Effector memory CD4-positive, alpha-beta T cell (primary cell): ENCODE measurements at regions not wholly inside any gene's neighbourhood (a gene's known extent, or its start where the extent isn't known, plus 50 kb on each side); places are given as distances from the start of the nearest gene placed in this dataset.
A peak's percentile ranks its signal among the peaks of the same experiment; 100 is the strongest.
"Not testable (repeated sequence)": the region's sequence is repeated elsewhere in the genome, so short reads cannot be mapped to it uniquely, and the experiment has no call there.

Experiments
- DNase-seq, 3 donors: peaks; one replicate each; pipeline ENCODE4 v3.0.0-alpha.2; 2020
- H3K27ac ChIP-seq: 2 replicates; pipeline ENCODE4 v1.7.0; 2013; ENCODE audit warnings: mild to moderate bottlenecking, low read length, moderate library complexity; ENCODE audit not compliant: insufficient read depth, poor library complexity, severe bottlenecking
- H3K27me3 ChIP-seq: replicated peaks from 2 replicates; pipeline ENCODE4 v1.7.0; 2013; ENCODE audit warnings: mild to moderate bottlenecking, low read length; ENCODE audit not compliant: insufficient read depth, control insufficient read depth, poor library complexity, severe bottlenecking
- H3K36me3 ChIP-seq: 2 replicates; pipeline ENCODE4 v1.7.0; 2013; ENCODE audit warnings: mild to moderate bottlenecking, low read length, moderate library complexity; ENCODE audit not compliant: control insufficient read depth, insufficient read depth
- H3K4me1 ChIP-seq: 2 replicates; pipeline ENCODE4 v1.7.0; 2013; ENCODE audit warnings: low read length, mild to moderate bottlenecking; ENCODE audit not compliant: control insufficient read depth, insufficient read depth, poor library complexity, severe bottlenecking
- H3K4me3 ChIP-seq: 2 replicates; pipeline ENCODE4 v1.7.0; 2013; ENCODE audit warnings: low read length, low read depth, mild to moderate bottlenecking; ENCODE audit not compliant: insufficient read depth, poor library complexity, severe bottlenecking
- H3K9me3 ChIP-seq: 2 replicates; pipeline ENCODE4 v1.7.0; 2013; ENCODE audit warnings: mild to moderate bottlenecking, low read length, moderate library complexity; ENCODE audit not compliant: control insufficient read depth

GRCh38 chr6:151682922-151683321 is 124.6 kb upstream of the ESR1 start:
- DNase-seq = no peak
- Histone ChIP-seq H3K4me1 (no peaks in the 10 kb centered on the region), H3K9me3 (no peaks in the 10 kb centered on the region), H3K27ac (no peak overlapping the region), H3K4me3 (no peak overlapping the region), H3K27me3 (no peaks in the 10 kb centered on the region), H3K36me3 (no peaks in the 10 kb centered on the region)

GRCh38 chr6:151683381-151683780 is 124.1 kb upstream of the ESR1 start:
- H3K4me1 ChIP-seq = no peaks in the 10 kb centered on the region
- H3K27me3 ChIP-seq = no peaks in the 10 kb centered on the region
- DNase-seq = no peak
- H3K9me3 ChIP-seq = no peaks in the 10 kb centered on the region
- no peak overlapping the region for H3K4me3 ChIP-seq
- H3K27ac ChIP-seq = no peak overlapping the region
- H3K36me3 ChIP-seq = no peaks in the 10 kb centered on the region

- H3K4me3 ChIP-seq = no peak overlapping the region
- no peaks in the 10 kb centered on the region for H3K4me1 ChIP-seq
- H3K36me3 ChIP-seq = no peaks in the 10 kb centered on the region
- H3K27ac ChIP-seq = no peak overlapping the region
- H3K9me3 ChIP-seq = no peaks in the 10 kb centered on the region
- no peaks in the 10 kb centered on the region for H3K27me3 ChIP-seq
- no peak for DNase-seq
These were observed 117.8 kb upstream of the ESR1 start for GRCh38 chr6:151689499-151690201.

GRCh38 chr6:151690303-151690702 is 117.2 kb upstream of the ESR1 start:
- Histone ChIP-seq H3K4me3 (peak overlapping the region; percentile 30), H3K27me3 (no peaks in the 10 kb centered on the region), H3K4me1 (no peaks in the 10 kb centered on the region), H3K9me3 (no peaks in the 10 kb centered on the region), H3K27ac (peak overlapping the region; percentile 28), H3K36me3 (no peaks in the 10 kb centered on the region)
- no peak for DNase-seq

- peak overlapping the region; percentile 28 for H3K27ac ChIP-seq
- no peaks in the 10 kb centered on the region for H3K27me3 ChIP-seq
- no peaks in the 10 kb centered on the region for H3K9me3 ChIP-seq
- H3K36me3 ChIP-seq = no peaks in the 10 kb centered on the region
- no peak for DNase-seq
- peak overlapping the region; percentile 30 for H3K4me3 ChIP-seq
- H3K4me1 ChIP-seq = no peaks in the 10 kb centered on the region
These were observed 116.5 kb upstream of the ESR1 start for GRCh38 chr6:151690768-151691562.

GRCh38 chr6:151692216-151692615 is 115.3 kb upstream of the ESR1 start:
- Histone ChIP-seq H3K27me3 (no peaks in the 10 kb centered on the region), H3K4me3 (no peak overlapping the region)

GRCh38 chr6:151693366-151693765 is 114.1 kb upstream of the ESR1 start:
- Histone ChIP-seq H3K27ac (no peak overlapping the region), H3K9me3 (no peaks in the 10 kb centered on the region)
- DNase-seq = no peak

More at GRCh38 chr6:151692216-151692615, 115.3 kb upstream of the ESR1 start:
- DNase-seq = no peak
- H3K9me3 ChIP-seq = no peaks in the 10 kb centered on the region
- no peak overlapping the region for H3K27ac ChIP-seq
- no peaks in the 10 kb centered on the region for H3K36me3 ChIP-seq
- no peaks in the 10 kb centered on the region for H3K4me1 ChIP-seq

GRCh38 chr6:151695156-151695555 is 112.3 kb upstream of the ESR1 start:
- Histone ChIP-seq H3K4me3 (no peak overlapping the region), H3K27me3 (no peaks in the 10 kb centered on the region), H3K9me3 (no peaks in the 10 kb centered on the region), H3K4me1 (no peaks in the 10 kb centered on the region), H3K36me3 (no peaks in the 10 kb centered on the region), H3K27ac (no peak overlapping the region)
- no peak for DNase-seq

More at GRCh38 chr6:151693366-151693765, 114.1 kb upstream of the ESR1 start:
- Histone ChIP-seq H3K4me1 (no peaks in the 10 kb centered on the region), H3K4me3 (no peak overlapping the region), H3K36me3 (no peaks in the 10 kb centered on the region), H3K27me3 (no peaks in the 10 kb centered on the region)

- not testable (repeated sequence) for H3K4me3 ChIP-seq, H3K9me3 ChIP-seq, H3K4me1 ChIP-seq, DNase-seq, H3K27me3 ChIP-seq, H3K27ac ChIP-seq, H3K36me3 ChIP-seq
These were observed 111.2 kb upstream of the ESR1 start for GRCh38 chr6:151696302-151696701.
